IMR-90 (cell line): ENCODE measurements at regions not wholly inside any gene's neighbourhood (a gene's known extent, or its start where the extent isn't known, plus 50 kb on each side); places are given as distances from the start of the nearest gene placed in this dataset.

Experiments used
- ATAC-seq: fragments of 200-7000 bp; cut with Tn5 transposase; 2 replicates; pipeline ENCODE4 v1.9.1; 2020; ENCODE audit warnings: low read depth, mild to moderate bottlenecking, moderate library complexity
- BruUV-seq: library from RNA; stranded (reverse); fragments of 400-500 nt; replicated peaks from 2 replicates; lab custom pipeline; 2021; lab: Mats Ljungman, UMichigan
- CTCF ChIA-PET: fragments of 300-600 bp; formaldehyde crosslinking; extraction: SDS; loops from one replicate; lab custom pipeline; 2021; ENCODE audit warnings: antibody characterized with exemption; lab: Yijun Ruan, JAX
- POLR2A ChIA-PET: fragments of 300-600 bp; sonication (Branson Sonifier 250); formaldehyde crosslinking; loops from one replicate; lab custom pipeline; 2022; ENCODE audit warnings: antibody characterized with exemption; ENCODE audit not compliant: unreplicated experiment; lab: Charles Lee
- DNase-seq: peaks from one replicate; pipeline ENCODE4 v3.0.0; 2013
- H2AFZ ChIP-seq: replicated peaks from 2 replicates; pipeline ENCODE3; 2013; ENCODE audit warnings: low read length, mild to moderate bottlenecking; ENCODE audit not compliant: poor library complexity
- H2AK5ac ChIP-seq: 2 replicates; pipeline ENCODE4 v1.6.1; 2013; ENCODE audit warnings: low read depth, low read length, inconsistent platforms
- H2AK9ac ChIP-seq: replicated peaks from 2 replicates; pipeline ENCODE3; 2013; ENCODE audit warnings: mild to moderate bottlenecking, low read depth, low read length, moderate library complexity; ENCODE audit not compliant: poor library complexity
- H2BK120ac ChIP-seq: 2 replicates; pipeline ENCODE4 v1.6.1; 2013; ENCODE audit warnings: low read depth, low read length, inconsistent platforms
- H2BK15ac ChIP-seq: 3 replicates; pipeline ENCODE4 v1.6.1; 2013; ENCODE audit warnings: low read depth, low read length, inconsistent platforms
- H2BK20ac ChIP-seq: 2 replicates; pipeline ENCODE4 v1.6.1; 2013; ENCODE audit warnings: low read depth, mild to moderate bottlenecking, inconsistent platforms, low read length, moderate library complexity
- H2BK5ac ChIP-seq: 2 replicates; pipeline ENCODE4 v1.6.1; 2013; ENCODE audit warnings: mild to moderate bottlenecking, low read depth, low read length, inconsistent platforms; ENCODE audit not compliant: poor library complexity, severe bottlenecking
- H3K14ac ChIP-seq: replicated peaks from 2 replicates; pipeline ENCODE4 v1.6.1; 2013; ENCODE audit warnings: low read depth, low read length, inconsistent platforms
- H3K18ac ChIP-seq: 2 replicates; pipeline ENCODE4 v1.6.1; 2013; ENCODE audit warnings: low read depth, low read length, control low read depth
- H3K23ac ChIP-seq: 2 replicates; pipeline ENCODE4 v1.6.1; 2013; ENCODE audit warnings: low read depth, low read length, inconsistent platforms
- H3K27ac ChIP-seq: 2 replicates; pipeline ENCODE4 v1.5.1; 2013; ENCODE audit warnings: mild to moderate bottlenecking, control low read depth, low read length; ENCODE audit not compliant: insufficient read depth
- H3K27me3 ChIP-seq: 2 replicates; pipeline ENCODE4 v1.6.1; 2013; ENCODE audit warnings: low read length; ENCODE audit not compliant: control insufficient read depth, insufficient read depth
- H3K36me3 ChIP-seq: 2 replicates; pipeline ENCODE4 v1.6.1; 2013; ENCODE audit warnings: low read length, mixed read lengths; ENCODE audit not compliant: control insufficient read depth, insufficient read depth
- H3K4ac ChIP-seq: 2 replicates; pipeline ENCODE4 v1.6.1; 2013; ENCODE audit warnings: low read depth, low read length, inconsistent platforms
- H3K4me1 ChIP-seq: 2 replicates; pipeline ENCODE4 v1.6.1; 2013; ENCODE audit warnings: low read length, mixed read lengths; ENCODE audit not compliant: control insufficient read depth, insufficient read depth
- H3K4me2 ChIP-seq: 2 replicates; pipeline ENCODE4 v1.6.1; 2013; ENCODE audit warnings: low read depth, mild to moderate bottlenecking, control low read depth, low read length, moderate library complexity
- H3K4me3 ChIP-seq: 2 replicates; pipeline ENCODE4 v1.5.1; 2013; ENCODE audit warnings: low read depth, mild to moderate bottlenecking, control low read depth, low read length, moderate library complexity; ENCODE audit not compliant: insufficient read depth
- H3K56ac ChIP-seq: 2 replicates; pipeline ENCODE4 v1.6.1; 2013; ENCODE audit warnings: low read length, inconsistent platforms; ENCODE audit not compliant: insufficient read depth; ENCODE audit errors: extremely low read depth
- H3K79me1 ChIP-seq, 2 experiments: 2 replicates each; pipeline ENCODE4 v1.6.1; 2013; ENCODE audit warnings: low read length in 2 of 2, inconsistent platforms in 1 of 2, low read depth in 1 of 2
- H3K9ac ChIP-seq: 2 replicates; pipeline ENCODE4 v1.6.1; 2013; ENCODE audit warnings: low read depth, low read length, control low read depth
- H3K9me1 ChIP-seq: 2 replicates; pipeline ENCODE4 v1.6.1; 2013; ENCODE audit warnings: low read length, inconsistent platforms; ENCODE audit not compliant: insufficient read depth
- H3K9me3 ChIP-seq: 2 replicates; pipeline ENCODE4 v1.6.1; 2013; ENCODE audit warnings: low read length; ENCODE audit not compliant: control insufficient read depth, insufficient read depth
- H4K20me1 ChIP-seq: 2 replicates; pipeline ENCODE4 v1.6.1; 2013; ENCODE audit warnings: low read length, inconsistent platforms; ENCODE audit not compliant: insufficient read depth
- H4K5ac ChIP-seq: 2 replicates; pipeline ENCODE4 v1.6.1; 2013; ENCODE audit warnings: mild to moderate bottlenecking, low read depth, low read length, control low read depth
- H4K8ac ChIP-seq, 2 experiments: 2 replicates each; pipeline ENCODE4 v1.6.1; 2013; ENCODE audit warnings: low read depth in 2 of 2, low read length in 2 of 2, control low read depth in 1 of 2, inconsistent platforms in 1 of 2
- H4K91ac ChIP-seq: 2 replicates; pipeline ENCODE4 v1.6.1; 2013; ENCODE audit warnings: low read depth, low read length, inconsistent platforms; ENCODE audit not compliant: insufficient read depth
- BHLHE40 ChIP-seq: fragments of 150-350 bp; IDR thresholded peaks from 2 replicates; pipeline ENCODE4 v1.6.1; 2016; ENCODE audit warnings: mild to moderate bottlenecking, low read depth, low read length
- FOS ChIP-seq: fragments of 150-350 bp; IDR thresholded peaks from 2 replicates; pipeline ENCODE4 v1.6.1; 2016; ENCODE audit warnings: low read depth, low read length
- MAFK ChIP-seq: IDR thresholded peaks from 2 replicates; pipeline ENCODE4 v1.6.1; 2012; ENCODE audit warnings: low read depth, low read length, improper control_type of control experiment
- MXI1 ChIP-seq: IDR thresholded peaks from 2 replicates; pipeline ENCODE4 v1.6.1; 2012; ENCODE audit warnings: low read depth, mild to moderate bottlenecking, low read length, moderate library complexity, borderline replicate concordance
- POLR2A ChIP-seq: IDR thresholded peaks from 2 replicates; pipeline ENCODE4 v1.6.1; 2012; ENCODE audit warnings: mild to moderate bottlenecking, low read depth, low read length
- SMC3 ChIP-seq: fragments of 150-350 bp; IDR thresholded peaks from 2 replicates; pipeline ENCODE4 v1.6.1; 2016; ENCODE audit warnings: low read depth, mild to moderate bottlenecking, antibody characterized with exemption, low read length, moderate library complexity
- USF2 ChIP-seq: fragments of 150-350 bp; IDR thresholded peaks from 2 replicates; pipeline ENCODE4 v1.6.1; 2017; ENCODE audit warnings: mild to moderate bottlenecking, antibody characterized with exemption, low read length, low read depth
- WGBS, 2 experiments: methylation state at CpG; one replicate each; pipeline versions ENCODE4 v1.1.5 to v1.1.7; 2013; ENCODE audit warnings: missing lambda C conversion rate in 2 of 2; ENCODE audit not compliant: insufficient read length in 1 of 2; ENCODE audit errors: extremely low coverage in 2 of 2; 5-methylcytosine and 5-hydroxymethylcytosine counted together
- dilution Hi-C: fragments of 300-500 bp; cut with HindIII; formaldehyde crosslinking; loops from one replicate; pipeline ENCODE4 v1.14.3; 2018; ENCODE audit warnings: low sequenced_read_pairs; ENCODE audit not compliant: unreplicated experiment
- in situ Hi-C: fragments of 300-500 bp; cut with MboI; formaldehyde crosslinking; loops from 3 replicates; pipeline ENCODE4 v1.14.3; 2019; ENCODE audit warnings: low sequenced_read_pairs, inconsistent platforms, mixed read lengths
- intact Hi-C: fragments of 100-400 bp; cut with micrococcal nuclease; formaldehyde crosslinking; loops from 2 replicates; pipeline ENCODE4 v1.10.0; 2022

GRCh38 chr2:242052421-242052820 is 182.9 kb downstream of the RTP5 start:
- H3K56ac ChIP-seq = no peak overlapping the region
- CTCF ChIA-PET = no interaction called here
- H3K4me2 ChIP-seq = no peak overlapping the region
- no peak overlapping the region for H4K91ac ChIP-seq
- H3K9ac ChIP-seq = no peak overlapping the region
- H3K9me1 ChIP-seq = no peaks in the 10 kb centered on the region
- dilution Hi-C loops (no loop called here), in situ Hi-C loops (no loop called here), intact Hi-C loops (no loop called here)
- no TSS peak for BruUV-seq
- no peaks in the 10 kb centered on the region for H3K79me1 ChIP-seq
- no peaks in the 10 kb centered on the region for H3K4me1 ChIP-seq
- H2BK20ac ChIP-seq = no peak overlapping the region
- H4K8ac ChIP-seq = no peak overlapping the region
- H3K23ac ChIP-seq = no peak overlapping the region
- peaks cover 7% of the 10 kb centered on the region for H3K9me3 ChIP-seq
- ATAC-seq (no peak), DNase-seq (no peak)
- WGBS, 2 experiments = 49% methylated on average over 4 of the region's 10 CpGs; no CpG with 5 or more reads in 1 of the 2 experiments
- H3K27me3 ChIP-seq = peaks cover 56% of the 10 kb centered on the region
- H3K27ac ChIP-seq = no peak overlapping the region
- H4K5ac ChIP-seq = no peak overlapping the region
- no peak overlapping the region for H2AK9ac ChIP-seq
- H2BK5ac ChIP-seq = no peak overlapping the region
- H2AK5ac ChIP-seq = no peak overlapping the region; the same call in 1 of the 2 replicates
- H2BK15ac ChIP-seq = no peak overlapping the region
- H2AFZ ChIP-seq = no peak overlapping the region
- no peaks in the 10 kb centered on the region for H3K36me3 ChIP-seq
- H3K14ac ChIP-seq = no peak overlapping the region
- TF ChIP-seq BHLHE40 (no peak), USF2 (no peak), FOS (no peak), MXI1 (no peak), MAFK (no peak), SMC3 (no peak), POLR2A (no peak)
- H3K4me3 ChIP-seq = no peak overlapping the region
- POLR2A ChIA-PET = no interaction called here
- no peak overlapping the region for H3K18ac ChIP-seq
- no peak overlapping the region for H2BK120ac ChIP-seq
- H4K20me1 ChIP-seq = no peaks in the 10 kb centered on the region
- no peak overlapping the region for H3K4ac ChIP-seq
